PC-3 (cell line): ENCODE measurements at regions not wholly inside any gene's neighbourhood (a gene's known extent, or its start where the extent isn't known, plus 50 kb on each side); places are given as distances from the start of the nearest gene placed in this dataset.

Experiments
- CTCF ChIP-seq: fragments of 300-600 bp; sonication (generic); conservative IDR thresholded peaks from 2 replicates; pipeline ENCODE4 v1.5.1; 2017; ENCODE audit warnings: antibody characterized with exemption, low read depth, mild to moderate bottlenecking, low read length
- EZH2 ChIP-seq: fragments of 300-600 bp; sonication (generic); IDR thresholded peaks from one replicate; pipeline ENCODE4 v1.6.1; 2017; ENCODE audit warnings: antibody characterized with exemption, mild to moderate bottlenecking, low read length; ENCODE audit not compliant: unreplicated experiment
- EZH2phosphoT487 ChIP-seq: fragments of 300-600 bp; sonication (generic); IDR thresholded peaks from 2 replicates; pipeline ENCODE4 v1.6.1; 2018; ENCODE audit warnings: mild to moderate bottlenecking, antibody characterized with exemption, low read length, borderline replicate concordance

- no peak for TF ChIP-seq EZH2
- TF ChIP-seq CTCF, result no peak
- no peak for TF ChIP-seq EZH2phosphoT487
Observed at GRCh38 chr12:94829552-94829951, 173.9 kb downstream of the NDUFA12 start.
